Neural cell (in vitro differentiated cells): ENCODE measurements at regions not wholly inside any gene's neighbourhood (a gene's known extent, or its start where the extent isn't known, plus 50 kb on each side); places are given as distances from the start of the nearest gene placed in this dataset.

Experiments used
- EZH2 ChIP-seq: fragments of 200-600, 300-800 bp; shearing (Covaris generic), sonication (generic); IDR thresholded peaks from 2 replicates; pipeline ENCODE4 v1.6.1; 2014; ENCODE audit warnings: antibody characterized with exemption, low read length, borderline replicate concordance, mild to moderate bottlenecking; ENCODE audit not compliant: insufficient read depth, poor library complexity, severe bottlenecking
- MXI1 ChIP-seq: fragments of 450-650 bp; conservative IDR thresholded peaks from 2 replicates; pipeline ENCODE4 v1.6.1; 2014; ENCODE audit warnings: antibody characterized with exemption, mild to moderate bottlenecking; ENCODE audit not compliant: poor library complexity, severe bottlenecking

- TF ChIP-seq MXI1 (no peak), EZH2 (no peak)
Observed at GRCh38 chr1:17955302-17956285, 152.0 kb upstream of the IGSF21 start.
